NCI-H2227 (cell line): ENCODE measurements at regions not wholly inside any gene's neighbourhood (a gene's known extent, or its start where the extent isn't known, plus 50 kb on each side); places are given as distances from the start of the nearest gene placed in this dataset.
A peak's percentile ranks its signal among the peaks of the same experiment; 100 is the strongest.

Source experiments
- DNase-seq: peaks from one replicate; lab custom pipeline; 2025; ENCODE audit not compliant: unreplicated experiment; lab: John Stamatoyannopoulos, UW

DNA sequence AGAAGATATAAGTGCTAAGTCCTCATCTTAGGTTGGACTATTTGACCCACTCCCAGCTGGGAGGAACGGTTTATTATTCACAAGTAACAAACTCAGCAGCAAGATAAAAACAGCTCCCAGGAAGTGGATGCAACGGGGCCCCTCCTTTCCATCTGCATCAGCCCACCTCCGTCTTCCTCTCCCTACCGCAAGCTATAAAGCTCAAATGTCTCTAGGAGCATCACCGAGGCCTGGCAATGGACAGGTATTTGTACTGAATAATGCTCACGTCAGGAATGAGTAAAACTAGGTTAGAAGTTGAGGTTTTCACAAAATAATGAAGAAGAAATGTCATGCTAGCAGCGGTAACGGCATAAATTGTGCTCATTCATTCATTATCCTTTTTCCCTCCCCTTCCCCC, 408.7 kb upstream of the PSMD7 start:
- DNase-seq = no peak

GRCh38 chr16:73886426-73886825, 410.2 kb upstream of the PSMD7 start:
- peak; percentile 54 for DNase-seq

- no peak for DNase-seq
These were observed 411.3 kb upstream of the PSMD7 start for GRCh38 chr16:73885319-73885718.

DNA sequence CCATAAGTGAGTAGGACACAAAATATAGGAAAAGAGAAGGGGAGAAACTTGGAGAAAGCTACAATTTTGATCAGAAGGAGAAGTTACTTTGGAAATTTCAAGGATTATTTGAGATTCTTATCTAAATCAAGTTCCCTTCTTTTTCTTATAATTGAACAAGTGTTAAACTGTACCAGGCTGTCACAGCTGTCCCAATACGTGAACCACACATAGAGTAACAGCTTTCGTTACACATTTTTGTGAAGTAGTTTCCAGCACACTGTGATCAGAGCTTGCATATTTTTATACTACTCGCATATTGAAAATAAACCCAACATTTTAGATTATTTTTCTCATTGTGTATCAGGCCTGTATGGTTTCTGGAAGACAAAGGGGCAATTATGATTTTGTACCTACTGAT, 412.8 kb upstream of the PSMD7 start:
- DNase-seq = no peak

GRCh38 chr16:73883126-73883525, 413.5 kb upstream of the PSMD7 start:
- no peak for DNase-seq

DNA sequence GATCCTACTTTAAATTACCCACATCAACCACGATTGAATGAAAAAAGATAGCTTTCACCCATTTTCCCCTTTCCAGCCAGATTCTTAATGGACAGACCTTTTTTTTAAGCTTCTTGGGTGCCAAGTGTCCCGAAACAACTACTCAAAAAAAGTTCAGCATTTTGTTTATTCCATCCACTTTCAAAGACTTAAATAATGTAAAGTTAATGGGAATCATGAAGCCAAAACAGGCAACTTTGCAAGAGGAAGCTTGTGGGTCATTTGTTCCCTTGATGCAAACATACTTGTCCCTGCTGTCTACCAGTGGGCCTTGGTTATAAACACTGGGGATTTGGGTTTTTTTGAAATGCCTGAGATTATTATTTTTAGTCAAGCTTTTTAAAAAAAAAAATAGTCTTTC, 414.0 kb upstream of the PSMD7 start:
- DNase-seq = no peak

GRCh38 chr16:73882033-73882432, 414.6 kb upstream of the PSMD7 start:
- DNase-seq = no peak

DNA sequence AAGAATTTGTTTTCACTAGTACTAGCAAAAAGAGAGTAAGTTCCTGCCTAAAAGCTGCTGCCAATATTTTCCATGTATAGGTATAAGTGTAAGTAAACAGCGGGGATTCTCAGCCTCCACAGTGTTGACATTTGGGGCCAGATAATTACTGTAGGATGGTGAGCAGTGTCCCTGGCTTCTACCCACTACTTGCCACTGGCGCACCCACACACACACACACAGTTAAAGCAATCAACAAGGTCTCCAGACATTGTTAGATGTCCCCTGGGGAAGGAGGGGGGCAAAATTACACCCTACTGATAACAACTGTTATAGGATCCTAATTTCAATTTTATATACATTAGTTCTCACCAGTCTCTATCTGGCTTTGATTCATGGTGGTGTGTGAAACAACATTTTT, 417.0 kb upstream of the PSMD7 start:
- DNase-seq = peak; percentile 33

- DNase-seq = peak; percentile 79
These were observed 418.0 kb upstream of the PSMD7 start for GRCh38 chr16:73878611-73879010.

- no peak for DNase-seq
These were observed 419.5 kb upstream of the PSMD7 start for GRCh38 chr16:73877150-73877549.

- no peak for DNase-seq
These were observed 420.5 kb upstream of the PSMD7 start for GRCh38 chr16:73875996-73876690.

DNA sequence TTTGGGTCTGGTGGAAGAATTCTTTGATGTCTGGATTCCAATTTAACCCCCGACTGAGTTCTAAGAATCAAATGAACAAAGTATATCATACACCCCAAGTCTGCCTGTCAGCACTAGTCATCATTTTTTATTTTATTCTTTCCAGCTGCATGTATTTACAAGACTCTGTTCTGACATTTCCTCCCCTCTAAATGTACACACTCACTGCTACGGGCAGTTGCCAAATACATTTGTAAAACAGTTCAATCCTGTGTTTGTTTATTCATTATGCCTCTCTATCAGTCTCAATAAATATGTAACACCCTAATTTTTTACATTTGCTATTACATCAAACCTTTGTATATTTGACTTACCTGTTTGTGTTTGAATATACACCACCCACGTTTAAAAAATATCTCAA, 422.3 kb upstream of the PSMD7 start:
- no peak for DNase-seq

- no peak for DNase-seq
These were observed 423.0 kb upstream of the PSMD7 start for GRCh38 chr16:73873643-73874042.

- no peak for DNase-seq
These were observed 423.8 kb upstream of the PSMD7 start for GRCh38 chr16:73872856-73873255.

DNA sequence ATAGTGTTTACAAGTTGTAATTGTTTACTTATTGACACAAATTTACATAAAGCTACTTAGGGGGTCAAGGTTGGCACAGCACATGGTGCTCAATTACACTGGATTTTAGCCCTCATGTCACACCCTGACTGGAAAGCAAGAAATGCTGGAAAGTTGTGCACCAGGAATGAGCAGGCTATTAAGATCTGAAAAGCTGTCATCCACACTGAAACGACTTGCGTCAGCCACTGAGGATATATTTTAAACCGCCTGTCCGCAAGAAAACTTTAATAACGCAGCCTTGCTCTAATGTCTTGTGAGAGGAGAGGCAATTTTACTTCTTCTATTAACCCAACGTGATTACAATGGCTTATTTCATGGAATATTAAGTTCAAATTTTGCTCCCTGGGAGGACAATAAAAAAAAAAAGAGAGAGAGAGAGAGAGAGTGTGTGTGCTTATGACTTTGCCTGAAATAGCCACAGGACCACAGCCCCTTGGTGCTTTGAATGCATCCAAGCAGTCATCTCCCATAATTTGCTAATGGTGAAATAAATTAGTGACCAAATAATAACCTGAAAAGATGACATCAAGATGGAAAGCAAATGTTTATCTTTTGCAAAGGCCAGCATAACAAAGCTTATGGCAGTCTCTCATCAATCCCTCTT, 425.4 kb upstream of the PSMD7 start:
- DNase-seq = no peak

- no peak for DNase-seq
These were observed 427.5 kb upstream of the PSMD7 start for GRCh38 chr16:73869126-73869525.

DNA sequence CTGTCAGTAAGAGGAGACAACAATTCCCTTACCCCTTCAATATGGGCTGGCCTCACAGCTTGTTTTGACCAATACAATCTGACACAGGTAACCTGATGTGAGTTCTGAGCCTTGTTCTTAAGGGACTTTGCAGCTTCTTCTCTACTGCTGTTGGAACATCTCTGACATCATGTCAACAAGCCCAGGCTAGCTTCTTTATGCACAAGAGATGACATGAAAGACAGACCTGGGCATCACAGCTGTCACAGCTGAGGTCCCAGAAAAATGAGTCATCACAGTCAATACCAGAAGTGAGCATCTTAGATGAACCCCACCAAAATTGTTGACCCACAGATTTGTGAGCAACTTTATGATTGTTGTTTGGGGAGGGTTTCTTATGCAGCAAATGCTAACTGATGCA, 431.7 kb upstream of the PSMD7 start:
- no peak for DNase-seq

DNA sequence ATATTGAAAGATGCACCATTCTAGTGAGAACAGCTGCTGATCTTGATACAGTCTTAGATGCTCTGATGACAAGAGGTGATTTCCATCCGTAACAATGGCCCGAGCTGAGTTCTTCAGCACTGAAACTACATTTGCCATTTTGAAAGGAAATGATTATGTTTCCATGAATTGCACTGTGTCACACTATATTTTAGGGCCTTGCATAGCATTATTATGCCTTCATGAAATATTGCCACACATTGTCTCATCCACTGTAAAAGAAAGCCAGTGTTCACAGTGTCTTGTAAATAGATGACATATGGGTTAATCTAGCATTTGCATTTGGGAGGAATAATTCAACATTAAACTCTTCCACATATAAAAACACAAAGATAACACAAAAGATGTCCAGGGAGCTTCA, 438.3 kb upstream of the PSMD7 start:
- DNase-seq = no peak

GRCh38 chr16:73853968-73854367, 442.6 kb upstream of the PSMD7 start:
- DNase-seq = no peak

DNA sequence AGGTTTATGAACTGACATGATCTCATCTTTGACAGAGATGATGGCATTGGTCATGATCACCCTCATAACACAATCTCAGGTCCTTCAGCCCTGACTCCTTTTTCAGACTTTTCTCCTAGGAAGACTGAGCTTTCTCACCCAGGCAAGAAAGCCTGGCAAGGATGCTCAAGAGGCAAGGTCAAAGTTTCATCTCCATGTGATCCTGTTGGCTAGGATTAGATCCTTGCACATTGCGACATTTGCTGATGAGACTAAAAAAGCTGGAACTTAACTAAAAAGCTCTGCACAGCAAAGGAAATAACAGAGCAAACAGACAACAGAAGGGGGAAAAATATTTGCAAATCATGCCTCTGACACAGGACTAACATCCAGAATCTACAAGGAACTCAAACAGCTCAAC, 444.1 kb upstream of the PSMD7 start:
- no peak for DNase-seq

DNA sequence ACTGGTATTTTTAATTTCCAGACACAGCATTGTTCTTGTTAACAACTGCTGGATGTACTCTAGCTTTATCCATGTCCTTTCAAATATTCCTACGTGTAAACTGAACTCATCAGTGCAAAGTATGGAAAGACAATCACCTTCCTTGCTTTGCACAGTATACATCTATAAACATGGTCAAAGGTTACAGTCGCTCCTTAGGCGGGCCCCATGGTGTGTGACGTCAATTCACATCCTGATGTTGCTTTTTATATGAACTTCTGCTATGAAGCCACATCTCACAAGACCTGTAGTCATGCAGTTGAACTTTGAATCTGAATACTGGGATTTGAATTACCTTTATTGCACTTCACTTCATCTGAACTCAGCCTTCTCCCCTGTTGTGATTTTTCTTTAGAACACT, 447.6 kb upstream of the PSMD7 start:
- DNase-seq = no peak

DNA sequence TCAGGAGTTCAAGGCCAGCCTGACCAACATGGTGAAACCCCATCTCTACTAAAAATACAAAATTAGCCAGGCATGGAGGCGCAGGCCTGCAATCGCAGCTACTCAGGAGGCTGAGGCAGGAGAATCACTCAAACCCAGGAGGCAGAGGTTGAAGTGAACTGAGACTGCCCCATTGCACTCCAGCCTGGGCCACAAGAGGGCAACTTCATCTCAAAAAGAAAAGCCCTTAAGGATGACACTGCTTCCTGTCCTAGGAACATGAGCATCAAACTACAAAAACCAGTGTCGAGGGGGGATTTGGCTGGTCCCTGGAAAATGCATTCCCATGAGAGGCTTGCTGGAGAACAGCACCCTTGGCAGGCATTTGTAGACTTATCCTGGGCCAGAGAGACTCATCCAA, 449.5 kb upstream of the PSMD7 start:
- DNase-seq = no peak

DNA sequence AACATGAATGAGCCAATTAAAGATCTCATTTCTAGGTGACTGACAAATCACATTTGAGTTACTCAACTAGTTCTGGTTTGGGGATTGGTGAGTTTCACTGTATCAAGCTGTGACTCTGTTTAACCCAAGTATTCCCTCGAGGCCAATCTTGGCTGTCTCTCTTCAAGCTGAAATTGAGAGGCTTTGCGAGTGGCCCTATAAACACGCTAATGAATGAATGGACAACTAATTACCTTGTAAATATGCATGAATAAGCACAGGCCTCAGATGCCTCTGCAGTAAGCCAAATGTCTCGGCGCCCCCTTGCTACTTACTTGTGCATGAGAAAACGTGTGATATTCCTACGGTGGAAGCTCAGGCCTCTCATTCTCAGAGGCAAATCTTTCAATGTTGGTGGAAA, 450.3 kb upstream of the PSMD7 start:
- no peak for DNase-seq
